Endodermal cell (in vitro differentiated cells): ENCODE measurements at regions not wholly inside any gene's neighbourhood (a gene's known extent, or its start where the extent isn't known, plus 50 kb on each side); places are given as distances from the start of the nearest gene placed in this dataset.

Source experiments
- DNase-seq: peaks from one replicate; pipeline ENCODE4 v3.0.0-alpha.2; 2017
- H3K27ac ChIP-seq: 2 replicates; pipeline ENCODE4 v1.5.1; 2013; ENCODE audit warnings: mild to moderate bottlenecking, low read depth, low read length, moderate library complexity
- H3K27me3 ChIP-seq: 2 replicates; pipeline ENCODE4 v1.6.1; 2013; ENCODE audit warnings: mild to moderate bottlenecking, low read length, moderate library complexity; ENCODE audit not compliant: insufficient read depth, control insufficient read depth, poor library complexity, severe bottlenecking
- H3K36me3 ChIP-seq: 2 replicates; pipeline ENCODE4 v1.7.0; 2013; ENCODE audit warnings: mild to moderate bottlenecking, low read length, moderate library complexity; ENCODE audit not compliant: control insufficient read depth, insufficient read depth
- H3K4me1 ChIP-seq: one replicate; pipeline ENCODE4 v1.7.0; 2013; ENCODE audit warnings: low read length; ENCODE audit not compliant: control insufficient read depth, insufficient read depth
- H3K4me3 ChIP-seq: 2 replicates; pipeline ENCODE4 v1.5.1; 2013; ENCODE audit warnings: mild to moderate bottlenecking, low read length, moderate library complexity
- H3K9ac ChIP-seq: 2 replicates; pipeline ENCODE4 v1.6.1; 2013; ENCODE audit warnings: mild to moderate bottlenecking, low read length, moderate library complexity; ENCODE audit not compliant: poor library complexity, severe bottlenecking; ENCODE audit errors: extremely low read depth
- H3K9me3 ChIP-seq: 2 replicates; pipeline ENCODE4 v1.6.1; 2013; ENCODE audit warnings: mild to moderate bottlenecking, low read length, moderate library complexity; ENCODE audit not compliant: control insufficient read depth
- H3K27ac Mint-ChIP-seq: 2 replicates; pipeline ENCODE4 v1.8.0; 2020; ENCODE audit warnings: mixed read lengths
- H3K27me3 Mint-ChIP-seq: 2 replicates; pipeline ENCODE4 v1.8.0; 2021; ENCODE audit warnings: mild to moderate bottlenecking, mixed read lengths; ENCODE audit not compliant: insufficient read depth
- H3K36me3 Mint-ChIP-seq: 2 replicates; pipeline ENCODE4 v1.8.0; 2020; ENCODE audit warnings: low read depth, mixed read lengths
- H3K4me1 Mint-ChIP-seq: 2 replicates; pipeline ENCODE4 v1.8.0; 2020; ENCODE audit warnings: mixed read lengths
- H3K4me3 Mint-ChIP-seq: 2 replicates; pipeline ENCODE4 v1.8.0; 2020; ENCODE audit warnings: mild to moderate bottlenecking, moderate library complexity, mixed read lengths
- H3K9me3 Mint-ChIP-seq: 2 replicates; pipeline ENCODE4 v1.8.0; 2020; ENCODE audit warnings: mild to moderate bottlenecking, mixed read lengths
- WGBS, 2 experiments: methylation state at CpG; one replicate each; pipeline versions ENCODE4 v1.1.5 to v1.1.7; 2013; ENCODE audit warnings: missing lambda C conversion rate in 2 of 2, mixed read lengths in 1 of 2; ENCODE audit not compliant: insufficient coverage in 1 of 2, insufficient read length in 1 of 2; 5-methylcytosine and 5-hydroxymethylcytosine counted together
- TF ChIP-seq, protein P1 (sequence below): fragments of 200-600 bp; sonication (generic); conservative IDR thresholded peaks from 2 replicates; pipeline ENCODE4 v1.5.0; 2021; ENCODE audit warnings: antibody characterized with exemption, mild to moderate bottlenecking

DNA sequence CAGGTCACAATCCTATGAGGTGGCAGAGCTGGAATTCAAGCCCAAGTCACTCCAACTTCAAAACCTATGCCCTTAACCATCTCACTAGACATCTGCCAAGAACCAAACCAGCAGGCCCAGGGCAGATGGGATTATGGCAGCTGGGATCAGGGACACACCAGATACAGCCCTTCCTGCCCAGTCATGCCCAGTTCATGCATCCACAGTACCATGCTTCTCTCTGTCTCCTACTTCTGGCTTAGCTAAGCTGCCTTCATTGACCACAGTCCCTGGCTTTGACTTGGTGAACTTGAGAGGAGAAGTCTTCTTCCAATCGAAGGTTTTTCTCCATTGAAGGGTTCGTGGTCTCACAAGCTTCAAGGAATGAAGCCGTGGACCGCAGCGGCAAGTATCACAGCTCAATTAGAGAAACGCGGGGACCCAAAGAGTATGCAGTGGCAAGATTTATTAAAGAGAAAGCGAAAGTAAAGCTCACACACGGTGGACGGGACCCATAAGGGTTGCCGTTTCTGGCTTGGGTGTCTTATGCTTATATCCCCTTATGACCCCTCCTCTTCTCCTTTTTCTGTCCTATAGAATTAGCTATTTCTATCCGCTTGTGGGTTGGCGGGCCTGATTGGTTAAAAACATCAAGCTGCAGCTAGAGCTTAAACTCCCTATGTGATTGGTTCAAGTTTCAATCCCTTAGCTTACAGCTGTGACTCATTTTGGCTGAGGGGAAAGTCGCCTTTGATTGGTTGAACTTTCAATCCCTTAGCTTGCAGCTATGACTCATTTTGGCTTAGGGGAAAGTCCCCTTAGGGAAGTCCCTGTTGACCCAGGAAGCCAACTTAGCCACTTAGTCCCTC is 101.2 kb downstream of the TRIM36 start:
- Histone ChIP-seq H3K4me3 (no peak overlapping the region), H3K27me3 (no peaks in the 10 kb centered on the region), H3K36me3 (no peaks in the 10 kb centered on the region), H3K4me1 (no peaks in the 10 kb centered on the region), H3K27ac (no peak overlapping the region), H3K9ac (no peak overlapping the region), H3K9me3 (no peaks in the 10 kb centered on the region)
- Mint-ChIP-seq H3K9me3 (no peaks in the 10 kb centered on the region), H3K4me3 (no peak overlapping the region), H3K27ac (no peak overlapping the region), H3K36me3 (no peaks in the 10 kb centered on the region), H3K4me1 (peaks cover 17% of the 10 kb centered on the region), H3K27me3 (no peaks in the 10 kb centered on the region)
- 92 to 99% methylated on average over 11 to 14 of the region's 14 CpGs for WGBS, 2 experiments
- DNase-seq = no peak
- TF ChIP-seq, protein P1, sequence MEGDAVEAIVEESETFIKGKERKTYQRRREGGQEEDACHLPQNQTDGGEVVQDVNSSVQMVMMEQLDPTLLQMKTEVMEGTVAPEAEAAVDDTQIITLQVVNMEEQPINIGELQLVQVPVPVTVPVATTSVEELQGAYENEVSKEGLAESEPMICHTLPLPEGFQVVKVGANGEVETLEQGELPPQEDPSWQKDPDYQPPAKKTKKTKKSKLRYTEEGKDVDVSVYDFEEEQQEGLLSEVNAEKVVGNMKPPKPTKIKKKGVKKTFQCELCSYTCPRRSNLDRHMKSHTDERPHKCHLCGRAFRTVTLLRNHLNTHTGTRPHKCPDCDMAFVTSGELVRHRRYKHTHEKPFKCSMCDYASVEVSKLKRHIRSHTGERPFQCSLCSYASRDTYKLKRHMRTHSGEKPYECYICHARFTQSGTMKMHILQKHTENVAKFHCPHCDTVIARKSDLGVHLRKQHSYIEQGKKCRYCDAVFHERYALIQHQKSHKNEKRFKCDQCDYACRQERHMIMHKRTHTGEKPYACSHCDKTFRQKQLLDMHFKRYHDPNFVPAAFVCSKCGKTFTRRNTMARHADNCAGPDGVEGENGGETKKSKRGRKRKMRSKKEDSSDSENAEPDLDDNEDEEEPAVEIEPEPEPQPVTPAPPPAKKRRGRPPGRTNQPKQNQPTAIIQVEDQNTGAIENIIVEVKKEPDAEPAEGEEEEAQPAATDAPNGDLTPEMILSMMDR = no peak

DNA sequence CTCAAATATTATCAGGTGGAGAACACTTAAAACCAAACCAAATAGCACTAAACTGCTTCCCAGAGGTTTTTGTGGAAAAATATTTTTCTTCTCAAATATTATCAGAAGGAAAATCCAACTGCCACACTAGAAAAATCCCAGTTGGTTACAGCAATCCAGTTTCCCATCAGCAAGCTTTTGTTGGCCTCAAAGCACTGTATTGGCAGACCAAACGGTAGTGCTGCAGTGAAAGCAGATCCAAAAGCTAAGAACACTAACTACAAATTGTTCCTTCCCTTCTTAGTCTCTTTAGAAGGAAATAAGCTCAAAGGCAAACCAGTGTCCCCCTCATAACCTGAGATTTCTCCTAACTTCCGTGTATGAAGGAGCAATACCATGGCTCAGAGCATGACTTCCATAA is 105.3 kb downstream of the TRIM36 start:
- H3K27ac ChIP-seq = no peak overlapping the region
- H3K4me1 ChIP-seq = no peaks in the 10 kb centered on the region
- TF ChIP-seq, protein P1 = no peak
- no peak overlapping the region for H3K4me3 ChIP-seq
- no peak overlapping the region for H3K27ac Mint-ChIP-seq
- H3K4me3 Mint-ChIP-seq = no peak overlapping the region
- 95 to 100% methylated on average over 2 of the region's 2 CpGs for WGBS, 2 experiments
- DNase-seq = no peak
- H3K27me3 Mint-ChIP-seq = no peaks in the 10 kb centered on the region
- no peaks in the 10 kb centered on the region for H3K36me3 Mint-ChIP-seq
- H3K4me1 Mint-ChIP-seq = peaks cover 12% of the 10 kb centered on the region
- H3K9me3 ChIP-seq = no peaks in the 10 kb centered on the region
- no peaks in the 10 kb centered on the region for H3K27me3 ChIP-seq
- H3K9ac ChIP-seq = no peak overlapping the region
- no peaks in the 10 kb centered on the region for H3K36me3 ChIP-seq
- H3K9me3 Mint-ChIP-seq = no peaks in the 10 kb centered on the region

DNA sequence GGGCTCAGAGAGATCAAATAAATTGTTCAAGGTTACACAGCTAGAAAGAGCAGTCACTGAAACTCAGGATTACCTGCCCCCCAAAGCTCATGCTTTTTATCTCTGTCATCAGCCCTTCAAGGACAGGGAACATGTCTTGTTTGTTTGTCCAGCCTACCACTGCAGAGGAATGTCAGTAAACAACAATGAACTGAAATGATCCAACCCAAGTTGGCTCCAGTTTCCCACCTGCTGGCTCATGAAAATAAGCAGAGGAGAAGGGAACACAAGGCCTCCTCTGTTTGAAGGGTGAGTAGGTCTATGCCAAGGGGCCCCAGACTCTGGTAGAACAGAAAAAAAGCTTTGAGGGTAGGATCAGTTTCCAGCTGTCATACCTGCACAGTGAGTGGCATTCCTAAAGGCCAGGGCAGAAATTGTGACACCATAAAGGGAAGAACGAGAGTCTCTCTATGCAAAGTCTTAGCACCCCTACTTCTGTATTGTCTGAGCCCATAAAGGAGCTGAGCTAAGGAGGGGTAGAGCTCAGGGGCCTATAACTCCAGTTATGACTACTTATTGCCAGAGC is 115.2 kb downstream of the TRIM36 start:
- Mint-ChIP-seq H3K9me3 (no peaks in the 10 kb centered on the region), H3K27me3 (no peaks in the 10 kb centered on the region), H3K27ac (no peak overlapping the region), H3K4me3 (no peak overlapping the region), H3K36me3 (no peaks in the 10 kb centered on the region), H3K4me1 (no peaks in the 10 kb centered on the region)
- H3K9me3 ChIP-seq = no peaks in the 10 kb centered on the region
- no peaks in the 10 kb centered on the region for H3K27me3 ChIP-seq
- TF ChIP-seq, protein P1 = no peak
- no peak overlapping the region for H3K27ac ChIP-seq
- no peak overlapping the region for H3K4me3 ChIP-seq
- no peaks in the 10 kb centered on the region for H3K36me3 ChIP-seq
- 64 to 92% methylated on average over 1 of the region's 1 CpG for WGBS, 2 experiments
- H3K4me1 ChIP-seq = no peaks in the 10 kb centered on the region
- H3K9ac ChIP-seq = no peak overlapping the region
- no peak for DNase-seq
